Epithelial cell of proximal tubule (primary cell): ENCODE measurements at regions not wholly inside any gene's neighbourhood (a gene's known extent, or its start where the extent isn't known, plus 50 kb on each side); places are given as distances from the start of the nearest gene placed in this dataset.
"Not testable (repeated sequence)": the region's sequence is repeated elsewhere in the genome, so short reads cannot be mapped to it uniquely, and the experiment has no call there.

Experiments used
- DNase-seq: peaks from one replicate; pipeline ENCODE4 v3.0.0-alpha.2; 2011; ENCODE audit warnings: low read depth
- H3K4me3 ChIP-seq: 2 replicates; pipeline ENCODE4 v1.5.1; 2011; ENCODE audit warnings: low read depth, mild to moderate bottlenecking, low read length
- CTCF ChIP-seq: conservative IDR thresholded peaks from 2 replicates; pipeline ENCODE4 v1.5.1; 2012; ENCODE audit warnings: low read depth, mild to moderate bottlenecking, low read length

DNA sequence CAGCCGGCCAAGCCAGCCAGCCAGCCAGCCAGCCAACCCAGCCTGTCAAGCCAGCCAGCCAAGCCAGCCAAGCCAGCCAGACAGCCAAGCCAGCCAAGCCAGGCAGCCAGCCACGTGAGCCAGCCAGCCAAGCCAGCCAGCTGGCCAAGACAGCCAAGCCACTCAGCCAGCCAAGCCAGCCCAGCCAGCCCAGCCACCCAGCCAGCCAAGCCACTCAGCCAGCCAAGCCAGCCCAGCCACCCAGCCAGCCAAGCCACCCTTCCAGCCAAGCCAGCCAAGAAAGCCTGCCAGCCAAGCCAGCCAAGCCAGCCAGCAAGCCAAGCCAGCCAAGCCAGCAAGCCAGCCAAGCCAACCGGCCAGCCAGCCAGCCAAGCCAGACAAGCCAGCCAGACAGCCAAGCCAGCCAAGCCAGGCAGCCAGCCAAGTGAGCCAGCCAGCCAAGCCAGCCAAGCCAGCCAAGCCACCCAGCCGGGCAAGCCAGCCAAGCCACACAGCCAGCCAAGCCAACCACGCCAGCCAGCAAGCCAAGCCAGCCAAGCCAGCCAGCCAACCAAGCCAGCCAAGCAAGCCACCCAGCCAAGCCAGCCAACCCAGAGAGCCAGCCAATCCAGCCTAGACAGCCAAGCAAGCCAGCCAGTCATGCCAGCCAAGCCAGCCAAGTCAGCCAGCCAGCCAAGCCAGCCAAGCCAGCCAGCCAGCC is 199.5 kb downstream of the GOLGA6L6 start:
- H3K4me3 ChIP-seq, result no peak overlapping the region
- DNase-seq, result no peak
- no peak for TF ChIP-seq CTCF

- no peak overlapping the region for H3K4me3 ChIP-seq
- no peak for DNase-seq
- no peak for TF ChIP-seq CTCF
Observed at GRCh38 chr15:20340931-20341661, 200.5 kb downstream of the GOLGA6L6 start.

DNA sequence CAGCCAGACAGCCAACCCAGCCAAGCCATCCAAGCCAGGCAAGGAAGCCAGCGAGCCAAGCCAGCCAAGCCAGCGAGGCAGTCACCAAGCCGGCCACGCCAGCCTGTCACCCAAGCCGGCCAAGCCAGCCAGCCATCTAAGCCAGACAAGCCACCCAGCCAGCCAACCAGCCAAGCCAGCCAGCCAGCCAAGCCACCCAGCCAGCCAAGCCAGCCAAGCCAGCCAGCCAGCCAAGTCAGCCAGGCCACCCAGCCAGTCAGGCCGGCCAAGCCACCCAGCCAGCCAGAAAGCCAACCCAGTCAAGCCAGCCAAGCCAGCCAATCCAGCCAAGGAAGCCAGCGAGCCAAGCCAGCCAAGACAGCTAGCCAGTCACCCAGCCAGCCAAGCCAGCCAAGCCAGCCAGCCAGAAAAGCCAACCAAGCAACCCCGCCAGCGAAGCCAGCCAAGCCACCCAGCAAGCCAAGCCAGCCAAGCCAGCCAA is 201.2 kb downstream of the GOLGA6L6 start:
- no peak for DNase-seq
- no peak for TF ChIP-seq CTCF
- H3K4me3 ChIP-seq, result no peak overlapping the region

GRCh38 chr15:20339086-20339791 is 202.4 kb downstream of the GOLGA6L6 start:
- not testable (repeated sequence) for H3K4me3 ChIP-seq, DNase-seq

- DNase-seq, H3K4me3 ChIP-seq: not testable (repeated sequence)
Observed at GRCh38 chr15:20338671-20339070, 202.9 kb downstream of the GOLGA6L6 start.

- DNase-seq, H3K4me3 ChIP-seq: not testable (repeated sequence)
Observed at GRCh38 chr15:20337238-20337637, 204.4 kb downstream of the GOLGA6L6 start.

GRCh38 chr15:20334451-20334850 is 207.1 kb downstream of the GOLGA6L6 start:
- not testable (repeated sequence) for DNase-seq, H3K4me3 ChIP-seq

DNA sequence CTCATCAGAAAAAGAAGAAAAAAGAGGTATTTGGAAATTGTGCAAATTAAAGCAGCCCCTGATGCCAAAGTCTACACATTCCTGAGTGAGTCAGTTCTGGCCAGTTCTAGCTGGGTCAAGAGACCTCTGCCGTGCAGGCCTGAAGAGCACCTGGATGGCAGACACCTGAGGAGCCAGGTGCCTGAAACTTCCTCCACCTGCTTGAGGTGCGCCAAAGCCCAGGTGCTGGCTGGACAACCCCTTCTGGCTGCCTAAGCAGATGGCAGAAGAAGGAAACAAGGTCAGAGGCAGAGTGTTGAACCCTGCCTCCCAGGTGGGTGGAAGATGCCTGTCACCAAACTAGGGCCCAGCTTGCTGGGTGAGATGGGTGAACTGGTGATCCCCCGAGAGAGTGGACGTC is 215.8 kb downstream of the GOLGA6L6 start:
- not testable (repeated sequence) for DNase-seq

DNA sequence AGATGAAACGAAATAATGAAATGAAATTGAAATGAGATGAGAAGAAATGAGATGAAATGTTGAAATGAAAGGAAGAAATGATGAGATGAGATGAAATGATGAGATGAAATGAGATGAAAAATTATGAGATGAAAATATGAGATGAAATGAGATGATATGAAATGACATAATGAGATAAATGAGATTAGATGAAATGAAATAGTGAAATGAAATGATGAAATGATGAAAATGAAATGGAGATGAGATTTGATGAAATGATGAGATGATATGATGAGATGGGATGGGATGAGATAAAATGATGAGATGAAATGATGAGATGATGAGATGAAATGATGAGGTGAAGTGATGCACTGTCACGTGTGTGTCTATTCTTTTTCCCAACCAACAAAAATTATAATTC is 224.5 kb downstream of the GOLGA6L6 start:
- H3K4me3 ChIP-seq, DNase-seq: not testable (repeated sequence)

More for the DNA sequence above, 215.8 kb downstream of the GOLGA6L6 start:
- H3K4me3 ChIP-seq, result not testable (repeated sequence)

GRCh38 chr15:20311014-20311680 is 230.5 kb downstream of the GOLGA6L6 start:
- not testable (repeated sequence) for H3K4me3 ChIP-seq, DNase-seq
